IPS-NIHi11 (cell line): ENCODE measurements at regions not wholly inside any gene's neighbourhood (a gene's known extent, or its start where the extent isn't known, plus 50 kb on each side); places are given as distances from the start of the nearest gene placed in this dataset.

Experiments used
- DNase-seq: peaks from one replicate; pipeline ENCODE4 v3.0.0; 2012; ENCODE audit warnings: mixed read lengths, low spot score

DNA sequence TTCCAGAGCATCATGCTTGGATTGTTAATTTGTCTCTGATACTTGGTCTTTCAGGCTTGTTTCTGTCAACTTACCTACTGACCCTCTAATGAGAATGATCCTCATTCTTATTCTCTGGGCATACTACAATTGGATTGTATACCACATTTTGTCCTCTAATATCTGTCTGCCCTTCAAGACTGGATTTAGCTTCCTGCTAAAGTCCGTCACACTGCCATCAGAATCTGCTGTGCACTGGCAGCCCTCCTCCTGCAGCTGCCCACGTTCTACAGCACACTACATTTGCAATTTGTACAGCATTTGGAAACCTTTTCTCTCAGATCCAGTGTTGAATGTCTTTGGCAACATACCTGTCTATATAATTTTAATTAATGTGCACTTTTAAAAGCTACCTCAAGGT is 183.1 kb downstream of the ZNF330 start:
- no peak for DNase-seq

DNA sequence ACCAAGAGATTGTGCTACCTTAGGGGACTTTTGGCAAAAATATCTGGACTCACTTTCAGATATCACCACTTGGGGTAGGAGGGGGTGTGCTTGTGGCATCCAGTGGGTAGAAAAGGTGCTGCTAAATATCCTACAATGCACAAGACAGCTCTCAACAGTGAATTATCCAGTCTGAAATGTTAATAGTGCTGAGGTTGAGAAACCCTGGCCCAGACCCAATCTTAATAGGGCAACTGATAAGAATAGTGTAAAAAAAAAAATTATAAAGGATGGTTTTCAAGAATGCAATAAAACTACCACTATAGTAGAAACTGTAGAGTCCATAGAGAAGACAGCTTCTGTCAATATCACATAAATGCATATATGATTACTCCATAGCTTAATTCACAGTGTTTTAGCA is 185.5 kb downstream of the ZNF330 start:
- no peak for DNase-seq

DNA sequence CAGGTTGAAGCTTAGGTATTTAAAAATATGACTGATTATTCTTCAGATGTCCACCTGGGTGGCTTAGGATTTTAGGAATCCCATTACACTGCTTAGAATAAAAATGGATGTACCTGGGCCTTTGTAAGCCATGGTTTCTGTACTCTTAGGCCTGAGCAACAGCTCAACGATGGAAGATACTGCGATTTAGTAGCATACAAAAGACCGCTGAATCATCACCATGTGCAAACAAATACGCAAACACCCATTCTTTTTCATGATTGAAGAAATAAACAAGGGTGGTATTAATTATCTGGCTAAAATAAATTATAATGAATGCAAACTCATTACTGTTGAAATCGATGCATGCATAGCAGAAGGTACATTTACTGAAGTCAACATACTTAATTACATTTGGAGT is 188.9 kb downstream of the ZNF330 start:
- no peak for DNase-seq

DNA sequence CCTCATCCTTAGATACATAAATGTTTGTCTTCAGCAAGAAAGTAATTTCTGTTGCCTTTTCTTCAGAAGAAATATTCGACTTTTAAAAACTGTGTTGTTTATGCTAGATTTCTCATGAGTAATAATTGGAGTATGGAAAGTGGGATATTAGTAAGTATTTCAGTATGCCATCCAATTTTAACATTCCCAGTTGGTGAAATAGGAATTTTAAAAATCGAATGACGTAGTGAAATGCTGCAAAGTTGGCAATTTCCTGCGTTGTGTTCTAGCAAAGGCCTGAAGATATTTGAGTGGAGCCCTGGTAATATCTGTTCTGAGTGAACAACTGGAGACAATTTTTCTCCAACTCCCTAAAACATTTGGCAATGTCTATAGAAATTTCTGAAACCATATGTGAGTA is 190.1 kb downstream of the ZNF330 start:
- no peak for DNase-seq

DNA sequence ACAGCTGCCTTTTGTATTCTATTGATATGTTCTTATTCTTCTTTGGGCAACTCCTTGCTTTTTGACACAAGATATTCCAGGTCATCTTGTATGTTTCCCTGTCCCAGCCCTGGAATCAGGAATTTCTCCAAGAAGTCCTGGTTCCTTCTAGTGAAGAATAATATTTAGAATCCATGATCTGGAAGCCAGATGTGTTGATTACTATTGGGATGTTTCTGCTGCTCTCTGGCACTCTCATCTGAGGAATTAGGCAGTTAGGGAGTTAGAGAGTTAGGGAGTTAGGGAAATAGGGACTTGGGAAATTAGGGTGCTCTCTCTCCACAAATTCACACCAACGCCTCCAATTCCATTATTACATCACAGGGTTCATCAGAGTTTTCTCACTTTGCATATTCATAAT is 191.2 kb downstream of the ZNF330 start:
- DNase-seq, result no peak

DNA sequence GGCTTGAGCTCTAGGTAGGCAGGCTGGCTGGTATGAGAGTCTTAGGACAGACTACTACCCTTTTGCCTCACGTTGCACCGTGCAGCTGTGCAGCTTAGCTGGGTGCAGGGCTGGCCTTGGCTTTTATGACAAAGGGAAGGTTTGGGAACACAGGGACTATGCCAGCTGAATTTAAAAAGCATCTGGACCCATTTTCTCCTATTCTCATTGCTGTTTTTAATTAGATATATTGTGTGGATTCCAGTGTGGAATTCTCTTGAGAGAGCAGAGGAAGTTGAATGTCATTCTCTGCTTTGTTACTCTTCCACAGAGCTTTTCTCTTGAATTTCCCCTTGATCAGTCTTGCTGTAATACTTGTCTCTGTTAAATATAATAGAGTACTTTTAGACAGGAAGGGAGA is 192.7 kb downstream of the ZNF330 start:
- DNase-seq, result no peak

DNA sequence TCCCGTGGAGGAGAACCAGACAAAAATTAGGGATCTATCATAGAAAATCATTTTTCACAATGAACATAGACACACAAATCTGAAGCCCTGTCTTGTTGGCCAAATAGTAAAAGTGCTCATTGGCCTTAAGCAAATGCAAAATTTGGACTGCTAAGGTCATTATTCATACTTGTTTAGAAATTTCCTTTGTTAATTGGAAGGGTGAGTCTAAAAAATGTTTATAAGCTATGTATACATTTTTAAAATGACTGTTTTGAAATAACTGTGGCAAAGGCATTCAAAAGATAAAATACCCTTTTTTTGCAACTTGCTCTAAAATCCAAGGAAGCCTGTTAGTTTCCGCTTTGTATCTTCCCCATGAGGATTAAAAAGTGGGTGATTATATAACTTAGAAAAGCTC is 195.0 kb downstream of the ZNF330 start:
- DNase-seq, result no peak

DNA sequence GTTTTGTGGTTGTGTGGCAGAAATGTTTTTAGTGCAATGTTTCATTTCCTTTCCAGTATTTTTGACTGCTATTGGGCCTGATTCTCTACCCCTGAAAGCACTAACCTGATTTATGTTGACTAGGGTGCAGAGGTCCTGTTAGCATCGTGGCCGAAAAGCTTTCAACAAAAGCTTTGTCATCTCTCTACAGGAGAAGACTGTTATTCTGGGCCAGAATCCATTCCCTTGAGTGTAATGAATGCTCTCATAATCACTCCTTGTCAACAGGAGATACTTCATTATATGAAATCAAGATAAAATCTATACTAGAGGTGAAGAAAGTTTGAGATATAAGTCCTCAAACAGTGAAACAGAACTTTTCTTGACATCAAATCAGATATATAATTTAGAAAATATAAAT is 195.5 kb downstream of the ZNF330 start:
- DNase-seq, result no peak

DNA sequence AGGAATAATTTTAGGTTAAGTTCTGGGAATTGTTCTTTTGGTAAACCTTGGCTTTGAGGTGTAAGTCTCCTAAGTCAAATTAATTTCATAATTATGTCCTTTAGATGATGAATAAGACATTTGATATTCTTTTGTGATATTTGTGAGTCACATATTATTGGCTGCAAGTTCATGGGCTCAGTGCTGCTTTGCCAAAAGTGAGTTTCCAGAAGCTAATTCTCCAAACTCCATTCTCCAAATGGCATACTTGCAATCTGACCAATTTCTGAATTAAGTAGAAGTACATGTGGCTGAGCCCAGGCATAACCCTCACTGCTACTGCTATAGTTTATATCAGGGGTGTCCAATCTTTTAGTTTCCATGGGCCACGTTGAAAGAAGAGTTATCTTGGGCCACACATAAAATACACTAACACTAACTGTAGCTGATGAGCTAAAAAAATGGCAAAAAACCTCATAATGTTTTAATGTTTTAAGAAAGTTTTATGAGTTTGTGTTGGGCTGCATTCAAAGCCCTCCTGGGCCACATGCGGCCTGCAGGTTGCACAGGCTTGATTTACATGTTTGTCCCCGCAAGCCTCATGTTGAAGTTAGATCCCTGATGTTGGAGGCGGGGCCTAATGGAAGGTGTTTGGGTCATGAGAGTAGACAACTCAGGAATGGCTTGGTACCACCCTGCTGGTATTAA is 196.1 kb downstream of the ZNF330 start:
- no peak for DNase-seq

DNA sequence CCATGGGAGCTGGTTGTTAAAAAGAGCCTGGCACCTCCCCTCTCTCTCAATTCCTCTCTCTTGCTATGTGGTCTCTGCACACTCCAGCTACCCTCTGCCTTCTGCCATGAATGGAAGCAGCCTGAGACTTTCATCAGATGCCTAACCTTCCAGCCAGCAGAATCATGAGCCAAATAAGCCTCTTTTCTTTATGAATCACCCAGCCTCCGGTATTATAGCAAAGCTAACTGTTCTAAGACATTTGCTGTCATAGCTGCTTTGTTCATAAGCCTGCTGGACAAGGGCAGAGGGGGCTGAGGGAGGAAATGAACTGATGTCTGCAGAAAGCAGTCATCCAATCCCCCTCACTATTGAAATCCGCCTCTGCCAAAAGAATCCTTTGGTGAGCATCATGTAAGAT is 196.7 kb downstream of the ZNF330 start:
- no peak for DNase-seq

DNA sequence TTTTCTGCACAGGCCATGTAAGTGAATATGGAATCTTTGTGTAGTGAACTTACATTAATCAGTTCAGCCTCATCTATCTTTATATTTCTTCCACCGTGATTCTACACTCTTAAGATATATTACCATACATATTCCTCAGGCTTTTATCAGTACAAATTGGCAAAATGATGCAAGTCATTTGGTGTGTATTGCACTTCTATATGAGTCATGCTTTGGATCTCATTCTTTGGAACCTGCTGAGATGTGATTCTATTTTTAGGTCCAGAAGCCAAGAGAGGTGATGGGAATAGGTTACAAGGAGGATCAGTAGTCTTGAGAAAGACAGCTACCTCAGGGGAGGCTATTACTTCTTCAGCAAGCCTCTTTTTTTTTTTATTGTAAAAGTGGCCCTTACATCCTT is 204.4 kb downstream of the ZNF330 start:
- no peak for DNase-seq

DNA sequence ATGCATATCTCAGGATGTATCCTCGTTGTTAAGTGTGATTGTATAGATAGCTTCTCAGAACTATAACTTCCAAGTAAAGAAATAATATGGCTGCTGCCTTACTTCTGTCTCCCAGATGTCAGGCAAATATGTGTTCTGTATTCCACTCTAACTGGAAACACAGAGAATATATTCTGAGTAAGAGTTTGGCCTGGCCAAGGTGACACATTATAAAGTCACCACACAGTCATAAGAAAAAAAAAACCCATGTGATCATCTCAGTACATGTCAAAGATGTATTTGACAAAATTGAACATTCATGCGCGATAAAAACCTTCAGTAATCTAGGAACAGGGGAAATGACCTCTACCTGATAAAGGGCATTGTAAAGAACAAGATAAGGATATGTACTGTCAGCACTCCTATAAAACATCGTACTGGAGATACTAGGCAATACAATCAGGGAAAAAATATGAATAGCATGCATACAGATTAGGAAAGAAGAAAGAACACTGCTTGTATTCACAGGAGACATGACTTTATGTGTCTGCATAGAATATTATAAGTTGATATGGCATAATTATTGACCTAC is 207.1 kb downstream of the ZNF330 start:
- no peak for DNase-seq

DNA sequence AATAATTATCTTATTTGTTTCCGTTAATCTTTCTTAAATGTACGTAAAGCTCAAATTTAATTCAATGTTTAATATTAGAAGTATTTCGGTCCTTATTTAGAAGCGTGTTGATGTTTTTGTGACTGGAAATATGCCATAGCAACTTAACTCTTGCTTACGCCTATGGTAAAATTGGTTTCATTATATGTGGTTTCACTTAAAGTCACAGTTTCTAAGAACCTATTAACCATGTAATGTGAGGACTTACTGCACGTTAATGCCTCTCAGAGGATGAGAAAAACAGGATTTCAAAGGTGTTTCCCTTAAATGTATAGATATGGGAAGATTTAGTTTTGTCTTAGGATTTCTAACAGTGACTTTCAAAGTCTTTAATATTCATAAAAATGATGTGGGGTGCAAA is 206.4 kb upstream of the IL15 start:
- DNase-seq, result no peak

DNA sequence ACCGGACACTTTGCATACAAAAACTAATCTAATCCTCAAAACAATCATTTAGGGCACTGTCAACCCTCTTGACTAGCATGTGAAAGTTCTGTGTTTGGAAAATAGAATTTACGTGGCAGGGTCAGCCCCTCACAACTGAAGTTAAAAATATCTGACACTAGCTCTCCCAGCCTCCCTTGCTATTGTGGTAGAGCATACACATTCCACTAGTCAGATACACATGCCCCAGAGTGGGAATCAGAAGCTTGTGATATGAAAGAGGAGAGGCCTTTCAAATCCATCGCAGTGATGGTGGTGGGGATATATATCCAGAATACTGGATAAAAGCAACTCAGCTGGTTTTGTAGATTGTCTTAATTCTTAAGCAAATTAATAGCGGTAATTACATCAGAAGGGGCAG is 205.7 kb upstream of the IL15 start:
- DNase-seq, result no peak

DNA sequence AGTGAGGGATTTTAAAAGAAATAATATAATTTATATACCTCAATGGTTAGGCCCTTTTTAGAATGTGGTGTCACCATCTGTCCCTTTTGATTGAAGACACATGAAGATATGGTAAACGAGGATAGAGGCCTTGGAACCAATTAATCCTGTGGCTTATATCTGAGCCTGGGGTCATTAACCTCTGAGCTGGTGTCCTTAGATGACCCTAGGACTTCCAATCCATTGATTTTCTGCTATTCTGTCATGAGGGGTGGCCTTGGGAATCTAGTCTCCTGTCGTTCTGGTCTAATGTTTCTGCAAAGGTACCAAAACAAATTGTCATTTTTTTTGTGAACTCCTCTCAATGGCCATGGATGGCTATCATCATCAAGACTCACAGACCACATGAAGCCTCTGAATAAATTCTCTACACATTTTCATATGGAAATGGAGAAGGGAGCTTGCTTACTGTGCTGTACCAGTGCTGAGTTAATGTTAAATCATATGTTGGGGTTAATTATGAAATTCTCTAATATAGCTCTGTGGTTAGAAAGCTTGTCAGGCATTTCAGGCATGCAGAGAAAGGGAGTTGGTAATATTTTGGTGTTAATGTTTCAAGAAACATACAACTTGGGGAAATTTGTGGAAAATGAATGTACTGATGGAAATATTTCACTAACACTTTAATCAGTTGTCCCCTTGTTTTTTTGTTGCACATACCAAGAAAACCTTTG is 204.2 kb upstream of the IL15 start:
- no peak for DNase-seq

DNA sequence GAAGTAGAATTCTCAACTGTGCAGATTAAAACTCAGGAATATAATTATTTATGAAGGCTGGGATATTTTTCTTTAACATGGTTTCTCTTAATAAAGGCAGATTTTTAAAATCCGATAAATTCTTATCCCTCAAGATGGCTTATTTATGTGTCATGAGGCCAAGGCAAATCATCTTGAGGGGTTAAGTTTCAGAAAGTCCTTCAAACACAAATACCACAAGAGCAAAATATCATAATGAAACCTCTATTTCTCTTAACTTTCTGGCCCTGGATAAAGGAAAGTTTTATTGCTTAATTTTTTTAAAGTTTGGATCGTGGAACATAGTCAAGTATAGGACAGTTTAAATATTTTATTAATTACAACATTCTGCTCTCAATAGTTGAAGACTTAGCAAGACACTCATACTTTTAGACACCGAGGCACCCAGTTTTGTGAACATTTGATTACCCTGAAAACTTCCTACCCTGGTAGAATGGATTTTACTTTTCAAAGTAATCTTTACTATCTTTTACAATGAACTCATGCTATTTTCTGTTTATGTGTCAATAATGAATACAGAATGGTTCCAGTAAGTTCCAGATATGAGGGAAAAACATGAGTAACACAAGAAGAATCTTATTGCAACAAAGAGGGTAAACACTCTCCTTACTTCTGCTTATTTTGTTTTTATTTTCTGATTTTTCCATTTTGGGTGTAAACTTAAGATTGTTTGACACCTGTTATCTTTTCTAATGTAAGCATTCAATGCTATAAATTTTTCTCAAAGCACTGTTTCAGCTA is 200.7 kb upstream of the IL15 start:
- DNase-seq, result no peak

DNA sequence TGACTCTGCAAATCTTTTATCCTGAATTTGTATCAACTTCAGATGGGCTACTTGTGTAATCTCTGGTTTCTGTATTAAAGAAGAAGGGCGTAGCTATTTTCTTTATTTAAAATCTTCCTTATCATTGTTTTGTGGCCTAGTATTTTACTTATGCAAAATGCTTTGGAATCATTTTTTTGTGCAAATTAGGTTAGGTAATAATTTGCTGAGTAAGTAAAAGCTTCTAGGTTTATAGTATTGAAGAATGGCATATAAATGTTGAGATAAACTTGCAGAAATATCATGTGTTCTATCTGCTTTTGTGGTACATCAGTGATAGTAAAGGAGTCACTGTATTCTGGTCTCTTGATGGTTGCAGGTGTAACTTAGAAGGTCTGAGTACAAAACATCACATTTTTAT is 197.2 kb upstream of the IL15 start:
- DNase-seq, result no peak

DNA sequence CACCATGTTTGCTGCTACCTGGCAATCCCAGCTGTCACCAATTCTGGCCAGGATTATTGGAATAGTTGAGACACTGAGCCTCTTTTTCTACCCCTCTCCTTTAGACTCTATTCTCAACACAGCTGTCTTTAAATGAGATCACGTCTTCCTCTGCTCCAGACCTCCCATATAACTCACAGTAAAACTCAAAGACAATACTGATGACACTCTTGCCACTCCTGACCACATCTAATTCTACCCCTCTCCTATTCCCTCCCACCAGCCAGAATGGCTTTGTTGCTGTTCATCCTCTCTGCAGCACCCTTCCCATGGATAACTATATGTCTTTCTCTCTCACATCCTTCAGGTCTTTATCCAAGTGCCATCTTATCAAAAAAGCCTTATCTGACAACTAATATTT is 188.6 kb upstream of the IL15 start:
- DNase-seq, result no peak

DNA sequence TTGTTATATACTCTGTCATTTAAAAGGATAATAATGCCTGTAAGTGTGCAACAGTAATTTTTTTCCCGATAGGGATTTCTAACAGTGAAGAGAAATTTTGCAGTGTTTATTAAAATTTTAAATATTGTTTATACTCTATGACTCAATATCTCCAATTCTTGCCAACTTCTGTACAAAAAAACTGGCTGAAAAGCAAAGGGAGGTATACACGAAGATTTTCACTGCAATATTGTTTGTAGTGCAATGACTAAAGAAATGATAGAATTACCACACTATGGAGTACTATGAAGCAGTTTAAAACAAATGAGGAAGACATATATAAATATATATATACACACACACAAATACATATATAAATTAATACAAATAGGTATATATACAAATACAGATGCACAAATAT is 187.9 kb upstream of the IL15 start:
- no peak for DNase-seq

DNA sequence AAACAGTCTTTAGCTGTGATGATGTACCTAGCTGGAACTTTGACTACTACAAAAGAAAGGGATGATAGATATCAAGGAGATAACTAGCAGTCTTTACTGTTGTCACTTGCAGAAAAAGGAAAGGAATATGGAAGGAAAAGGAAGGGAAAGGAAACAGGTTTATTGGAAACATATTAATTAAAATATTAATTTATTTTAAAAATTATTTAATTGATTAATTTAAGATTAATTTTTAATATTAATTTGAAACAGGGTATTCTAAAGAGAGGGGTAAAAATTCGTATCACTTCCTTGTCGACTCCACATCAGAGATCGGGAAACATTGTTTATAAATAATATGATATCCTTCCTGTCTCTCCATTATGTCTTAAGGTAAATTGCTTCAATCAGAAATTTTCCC is 186.5 kb upstream of the IL15 start:
- DNase-seq, result no peak

DNA sequence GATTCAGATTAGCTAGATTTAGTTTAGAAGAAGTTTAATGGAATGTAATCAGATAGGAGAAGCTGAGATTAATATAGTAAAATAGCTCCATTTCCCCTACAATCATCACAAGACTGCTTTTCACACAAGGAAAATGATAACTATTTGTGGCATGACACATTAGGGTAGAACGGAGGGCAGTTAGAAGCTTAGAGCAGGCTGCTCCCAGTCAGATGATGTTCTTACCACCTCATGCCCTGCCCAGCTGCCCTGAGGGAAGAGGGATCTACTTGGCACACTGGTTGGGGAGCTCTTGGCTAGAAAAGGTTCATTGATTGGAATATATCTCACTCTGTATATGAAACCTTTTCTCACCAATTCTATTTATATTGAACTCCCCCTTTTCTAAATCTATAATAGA is 180.7 kb upstream of the IL15 start:
- no peak for DNase-seq

DNA sequence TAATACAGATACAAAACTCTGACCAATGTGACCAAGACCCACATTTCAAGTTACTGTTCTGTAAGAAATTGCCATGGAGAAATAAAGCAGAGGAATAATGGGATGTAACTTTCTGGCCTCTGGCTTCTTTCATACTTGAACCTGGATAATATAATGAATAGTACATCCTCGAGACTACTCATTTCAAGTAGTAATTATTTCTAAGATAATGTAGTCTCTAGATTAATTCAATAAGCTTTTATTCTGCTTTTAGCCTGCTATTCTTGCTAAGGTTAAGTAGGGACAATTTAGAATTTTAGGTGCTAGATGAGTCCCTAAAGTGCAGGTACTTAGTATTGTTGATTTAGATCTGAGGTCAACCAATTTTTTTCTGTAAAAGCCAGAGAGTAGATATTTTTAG is 178.7 kb upstream of the IL15 start:
- no peak for DNase-seq

DNA sequence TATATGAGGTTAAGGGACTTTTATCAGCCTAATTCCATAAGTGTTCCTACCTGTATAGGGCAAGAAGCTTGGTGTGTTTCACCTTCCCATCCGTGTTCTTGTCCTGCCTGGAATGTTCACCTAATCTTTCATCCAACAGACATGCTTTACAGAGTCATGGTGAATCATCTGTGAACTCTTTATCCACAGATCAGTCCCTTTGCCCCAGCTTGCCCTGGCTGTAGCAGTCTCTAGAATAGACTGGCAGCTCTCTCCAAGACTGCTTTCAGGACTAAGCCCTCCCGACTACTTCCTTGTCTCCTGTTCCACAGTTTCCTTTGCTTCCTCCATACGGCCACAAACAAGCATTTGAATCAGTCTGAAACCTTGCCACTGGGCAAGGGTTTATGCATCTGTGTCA is 177.9 kb upstream of the IL15 start:
- no peak for DNase-seq
